H9 (cell line): ENCODE measurements at regions not wholly inside any gene's neighbourhood (a gene's known extent, or its start where the extent isn't known, plus 50 kb on each side); places are given as distances from the start of the nearest gene placed in this dataset.
"Not testable (repeated sequence)": the region's sequence is repeated elsewhere in the genome, so short reads cannot be mapped to it uniquely, and the experiment has no call there.

ENCODE experiments used
- DNase-seq: peaks from one replicate; pipeline ENCODE4 v3.0.0-alpha.2; 2017
- H2AFZ ChIP-seq: one replicate; pipeline ENCODE4 v1.6.1; 2013; ENCODE audit warnings: mild to moderate bottlenecking, low read length, control low read depth, moderate library complexity
- H2AK5ac ChIP-seq: 2 replicates; pipeline ENCODE4 v1.6.1; 2013; ENCODE audit warnings: low read length, control low read depth, mixed read lengths; ENCODE audit not compliant: insufficient read length
- H2BK120ac ChIP-seq: one replicate; pipeline ENCODE4 v1.6.1; 2013; ENCODE audit warnings: low read depth, mild to moderate bottlenecking, low read length, control low read depth, inconsistent platforms; ENCODE audit not compliant: poor library complexity, severe bottlenecking
- H2BK12ac ChIP-seq: 2 replicates; pipeline ENCODE4 v1.6.1; 2013; ENCODE audit warnings: low read length, control low read depth, mixed read lengths, low read depth; ENCODE audit not compliant: insufficient read length
- H2BK15ac ChIP-seq: 2 replicates; pipeline ENCODE4 v1.6.1; 2013; ENCODE audit warnings: low read depth, low read length, control low read depth
- H2BK20ac ChIP-seq: one replicate; pipeline ENCODE4 v1.6.1; 2013; ENCODE audit warnings: low read depth, mild to moderate bottlenecking, low read length, control low read depth, inconsistent platforms; ENCODE audit not compliant: poor library complexity, severe bottlenecking
- H2BK5ac ChIP-seq: 2 replicates; pipeline ENCODE4 v1.6.1; 2013; ENCODE audit warnings: low read length, control low read depth, mixed read lengths; ENCODE audit not compliant: insufficient read length
- H3K14ac ChIP-seq: 2 replicates; pipeline ENCODE4 v1.6.1; 2013; ENCODE audit warnings: low read length, control low read depth; ENCODE audit not compliant: insufficient read depth
- H3K18ac ChIP-seq: 2 replicates; pipeline ENCODE4 v1.6.1; 2013; ENCODE audit warnings: low read depth, mild to moderate bottlenecking, mixed read lengths, low read length, control low read depth; ENCODE audit not compliant: insufficient read length
- H3K23ac ChIP-seq: 2 replicates; pipeline ENCODE4 v1.6.1; 2013; ENCODE audit warnings: low read length, control low read depth, mixed read lengths, low read depth; ENCODE audit not compliant: insufficient read length
- H3K23me2 ChIP-seq: 2 replicates; pipeline ENCODE4 v1.6.1; 2013; ENCODE audit warnings: low read depth, mild to moderate bottlenecking, mixed read lengths, low read length, control low read depth; ENCODE audit not compliant: insufficient read length, poor library complexity, severe bottlenecking
- H3K27ac ChIP-seq: 2 replicates; pipeline ENCODE4 v1.5.1; 2013; ENCODE audit warnings: low read length, control low read depth, mixed read lengths, low read depth; ENCODE audit not compliant: insufficient read length
- H3K27me3 ChIP-seq: 2 replicates; pipeline ENCODE4 v1.6.1; 2013; ENCODE audit warnings: low read length, control low read depth, inconsistent platforms; ENCODE audit not compliant: insufficient read depth
- H3K4ac ChIP-seq: 2 replicates; pipeline ENCODE4 v1.6.1; 2013; ENCODE audit warnings: low read depth, mild to moderate bottlenecking, control low read depth, inconsistent platforms, low read length, moderate library complexity
- H3K4me1 ChIP-seq: 2 replicates; pipeline ENCODE4 v1.6.1; 2013; ENCODE audit warnings: low read length, control low read depth, inconsistent platforms; ENCODE audit not compliant: insufficient read depth
- H3K4me2 ChIP-seq: 2 replicates; pipeline ENCODE4 v1.6.1; 2013; ENCODE audit warnings: low read length, control low read depth, mixed read lengths; ENCODE audit not compliant: insufficient read length, insufficient read depth
- H3K56ac ChIP-seq: 2 replicates; pipeline ENCODE4 v1.6.1; 2013; ENCODE audit warnings: low read depth, mild to moderate bottlenecking, mixed read lengths, low read length, control low read depth; ENCODE audit not compliant: insufficient read length
- H3K79me1 ChIP-seq: 2 replicates; pipeline ENCODE4 v1.6.1; 2013; ENCODE audit warnings: low read depth, mild to moderate bottlenecking, moderate library complexity, low read length, control low read depth, inconsistent platforms; ENCODE audit not compliant: insufficient read depth, poor library complexity, severe bottlenecking
- H3K79me2 ChIP-seq: 2 replicates; pipeline ENCODE4 v1.6.1; 2013; ENCODE audit warnings: low read length, control low read depth, inconsistent platforms; ENCODE audit not compliant: insufficient read depth
- H3K9ac ChIP-seq: 2 replicates; pipeline ENCODE4 v1.6.1; 2013; ENCODE audit warnings: low read length, control low read depth, mixed read lengths; ENCODE audit not compliant: insufficient read length; ENCODE audit errors: extremely low read depth
- H3K9me3 ChIP-seq: one replicate; pipeline ENCODE4 v1.6.1; 2013; ENCODE audit warnings: low read depth, low read length, inconsistent platforms; ENCODE audit not compliant: control insufficient read depth
- H3T11ph ChIP-seq: one replicate; pipeline ENCODE4 v1.6.1; 2013; ENCODE audit warnings: mild to moderate bottlenecking, low read length, control low read depth, inconsistent platforms
- H4K20me1 ChIP-seq: one replicate; pipeline ENCODE4 v1.6.1; 2013; ENCODE audit not compliant: control insufficient read depth, insufficient read length, insufficient read depth
- H4K5ac ChIP-seq: 2 replicates; pipeline ENCODE4 v1.6.1; 2013; ENCODE audit warnings: low read depth, mild to moderate bottlenecking, mixed read lengths, low read length, control low read depth; ENCODE audit not compliant: insufficient read length
- H4K8ac ChIP-seq: replicated peaks from 2 replicates; pipeline ENCODE4 v1.6.1; 2013; ENCODE audit warnings: low read length, control low read depth, mixed read lengths, low read depth; ENCODE audit not compliant: insufficient read length
- H4K91ac ChIP-seq: 2 replicates; pipeline ENCODE4 v1.6.1; 2013; ENCODE audit warnings: low read depth, mild to moderate bottlenecking, moderate library complexity, mixed read lengths, low read length, control low read depth; ENCODE audit not compliant: insufficient read length
- H3K27ac Mint-ChIP-seq, 3 experiments: 2 replicates in 2 of 3; 3 replicates in 1 of 3; pipeline ENCODE4 v1.8.0; 2020 to 2021; ENCODE audit warnings: mixed read lengths in 3 of 3, mild to moderate bottlenecking in 1 of 3, moderate library complexity in 1 of 3
- H3K27me3 Mint-ChIP-seq: 2 replicates; pipeline ENCODE4 v1.8.0; 2021; ENCODE audit warnings: low read depth, mild to moderate bottlenecking, moderate library complexity, mixed read lengths
- H3K36me3 Mint-ChIP-seq, 3 experiments: 2 replicates in 2 of 3; 3 replicates in 1 of 3; pipeline ENCODE4 v1.8.0; 2020 to 2021; ENCODE audit warnings: low read depth in 3 of 3, mixed read lengths in 3 of 3; ENCODE audit not compliant: insufficient read depth in 1 of 3
- H3K4me1 Mint-ChIP-seq, 2 experiments: 2 replicates each; pipeline ENCODE4 v1.8.0; 2020; ENCODE audit warnings: mixed read lengths in 2 of 2
- H3K4me3 Mint-ChIP-seq, 2 experiments: 2 replicates in 1 of 2; 3 replicates in 1 of 2; pipeline ENCODE4 v1.8.0; 2020 to 2021; ENCODE audit warnings: mild to moderate bottlenecking in 2 of 2, mixed read lengths in 2 of 2, moderate library complexity in 1 of 2
- H3K9me3 Mint-ChIP-seq, 2 experiments: 2 replicates in 1 of 2; 3 replicates in 1 of 2; pipeline ENCODE4 v1.8.0; 2020; ENCODE audit warnings: mild to moderate bottlenecking in 2 of 2, mixed read lengths in 2 of 2, moderate library complexity in 1 of 2
- CTCF ChIP-seq: fragments of 200-600 bp; sonication (generic); conservative IDR thresholded peaks from 3 replicates; pipeline ENCODE4 v1.8.0; 2021; ENCODE audit warnings: antibody characterized with exemption, mild to moderate bottlenecking
- WGBS: extraction: QIAGEN DNeasy Blood & Tissue Kit; methylation state at CpG from one replicate; pipeline ENCODE4 v1.1.7; 2013; ENCODE audit warnings: missing lambda C conversion rate, low lambda C conversion rate, mixed read lengths; ENCODE audit not compliant: insufficient read length; ENCODE audit errors: extremely low coverage; 5-methylcytosine and 5-hydroxymethylcytosine counted together

GRCh38 chr2:65749545-65749944, 317.1 kb upstream of the SPRED2 start:
- Mint-ChIP-seq H3K4me1 (peaks cover 11% of the 10 kb centered on the region in 2 experiments), H3K27ac (no peak overlapping the region), H3K36me3 (no peaks in the 10 kb centered on the region), H3K9me3 (peaks cover 0 to 2% of the 10 kb centered on the region in 2 experiments; a peak in 2 of 5 replicates), H3K4me3 (no peak overlapping the region), H3K27me3 (peaks cover 3% of the 10 kb centered on the region)
- Histone ChIP-seq H3K27ac (no peak overlapping the region), H4K5ac (no peak overlapping the region), H3K23ac (no peak overlapping the region), H2BK20ac (no peak overlapping the region), H2BK12ac (no peak overlapping the region), H4K20me1 (no peaks in the 10 kb centered on the region), H3K9ac (no peak overlapping the region), H3K56ac (no peak overlapping the region), H4K8ac (no peak overlapping the region), H3K79me2 (no peaks in the 10 kb centered on the region), H2AK5ac (no peak overlapping the region), H3K27me3 (no peaks in the 10 kb centered on the region), H2BK15ac (no peak overlapping the region), H4K91ac (no peak overlapping the region), H2BK120ac (no peak overlapping the region), H2AFZ (no peak overlapping the region), H3T11ph (no peak overlapping the region), H2BK5ac (no peak overlapping the region), H3K18ac (no peak overlapping the region), H3K4me2 (no peak overlapping the region), H3K14ac (no peak overlapping the region), H3K23me2 (no peaks in the 10 kb centered on the region), H3K9me3 (no peaks in the 10 kb centered on the region), H3K79me1 (no peaks in the 10 kb centered on the region), H3K4ac (no peak overlapping the region), H3K4me1 (no peaks in the 10 kb centered on the region)
- TF ChIP-seq CTCF = no peak
- no peak for DNase-seq
- WGBS = no CpG with 5 or more reads among the region's 3 CpGs

- H2BK12ac ChIP-seq, H3K23ac ChIP-seq, H3K79me1 ChIP-seq, H3T11ph ChIP-seq, H3K18ac ChIP-seq, DNase-seq, H4K91ac ChIP-seq, H3K27me3 ChIP-seq, H2AFZ ChIP-seq, H4K20me1 ChIP-seq, H2BK20ac ChIP-seq, H3K4me2 ChIP-seq, H3K4ac ChIP-seq, H3K9ac ChIP-seq, H3K9me3 Mint-ChIP-seq, H3K14ac ChIP-seq, H2BK120ac ChIP-seq, H4K8ac ChIP-seq, H2BK15ac ChIP-seq, H3K4me3 Mint-ChIP-seq, H3K23me2 ChIP-seq, H2AK5ac ChIP-seq, H3K4me1 ChIP-seq, H3K56ac ChIP-seq, H3K27ac Mint-ChIP-seq, H3K9me3 ChIP-seq, H3K36me3 Mint-ChIP-seq, H4K5ac ChIP-seq, H3K27me3 Mint-ChIP-seq, H3K79me2 ChIP-seq, H2BK5ac ChIP-seq, H3K27ac ChIP-seq: not testable (repeated sequence)
- H3K4me1 Mint-ChIP-seq = peaks cover 11% of the 10 kb centered on the region in 2 experiments
- no CpG with 5 or more reads among the region's 4 CpGs for WGBS
Measured at GRCh38 chr2:65747875-65748274, 315.5 kb upstream of the SPRED2 start.
